ENCODE measurements at regions not wholly inside any gene's neighbourhood (a gene's known extent, or its start where the extent isn't known, plus 50 kb on each side); places are given as distances from the start of the nearest gene placed in this dataset.
"Not testable (repeated sequence)": the region's sequence is repeated elsewhere in the genome, so short reads cannot be mapped to it uniquely, and the experiment has no call there.

GRCh38 chr16:60137891-60138290 is 1403.8 kb upstream of the GOT2 start:
- Histone ChIP-seq H3K27me3 (no peaks in the 10 kb centered on the region), H3K36me3 (no peaks in the 10 kb centered on the region), H3K27ac (no peak overlapping the region), H3K4me3 (no peak overlapping the region), H3K9me3 (no peaks in the 10 kb centered on the region), H3K4me1 (no peaks in the 10 kb centered on the region)
- TF ChIP-seq POLR2A (IDR thresholded peaks at IDR 0.05), result no peak
- no peak for TF ChIP-seq CTCF (IDR thresholded peaks at IDR 0.05)
- intact Hi-C loops (cut with DNase I; ENCODE audit: low total_unique reads), result no loop called here
- no peak for DNase-seq

- H3K27me3 ChIP-seq, result no peaks in the 10 kb centered on the region
- no peak overlapping the region for H3K4me3 ChIP-seq
- intact Hi-C loops (cut with DNase I; ENCODE audit: low total_unique reads), result no loop called here
- H3K27ac ChIP-seq, result no peak overlapping the region
- H3K9me3 ChIP-seq, result no peaks in the 10 kb centered on the region
- H3K36me3 ChIP-seq, result no peaks in the 10 kb centered on the region
- no peaks in the 10 kb centered on the region for H3K4me1 ChIP-seq
- DNase-seq, result no peak
- TF ChIP-seq POLR2A (IDR thresholded peaks at IDR 0.05) (no peak), CTCF (IDR thresholded peaks at IDR 0.05) (no peak)
These were observed 1393.1 kb upstream of the GOT2 start for GRCh38 chr16:60127196-60127595.

- H3K27me3 ChIP-seq; H3K9me3 ChIP-seq; H3K27ac ChIP-seq; DNase-seq; H3K4me3 ChIP-seq; intact Hi-C loops (cut with DNase I; ENCODE audit: low total_unique reads); H3K36me3 ChIP-seq; H3K4me1 ChIP-seq: not testable (repeated sequence)
These were observed 1392.0 kb upstream of the GOT2 start for GRCh38 chr16:60126115-60126514.

- no peaks in the 10 kb centered on the region for H3K36me3 ChIP-seq
- no peak overlapping the region for H3K4me3 ChIP-seq
- H3K9me3 ChIP-seq, result no peaks in the 10 kb centered on the region
- H3K27ac ChIP-seq, result no peak overlapping the region
- TF ChIP-seq CTCF (IDR thresholded peaks at IDR 0.05) (no peak), POLR2A (IDR thresholded peaks at IDR 0.05) (no peak)
- intact Hi-C loops (cut with DNase I; ENCODE audit: low total_unique reads), result no loop called here
- H3K27me3 ChIP-seq, result no peaks in the 10 kb centered on the region
- H3K4me1 ChIP-seq, result no peaks in the 10 kb centered on the region
- no peak for DNase-seq
These were observed 1389.4 kb upstream of the GOT2 start for GRCh38 chr16:60123392-60124023.

- H3K36me3 ChIP-seq, result no peaks in the 10 kb centered on the region
- no peak for DNase-seq
- no peaks in the 10 kb centered on the region for H3K4me1 ChIP-seq
- H3K27ac ChIP-seq, result no peak overlapping the region
- H3K4me3 ChIP-seq, result no peak overlapping the region
- no peaks in the 10 kb centered on the region for H3K27me3 ChIP-seq
- no peak for TF ChIP-seq POLR2A (IDR thresholded peaks at IDR 0.05)
- no peak for TF ChIP-seq CTCF (IDR thresholded peaks at IDR 0.05)
- H3K9me3 ChIP-seq, result no peaks in the 10 kb centered on the region
- intact Hi-C loops (cut with DNase I; ENCODE audit: low total_unique reads), result no loop called here
These were observed 1386.5 kb upstream of the GOT2 start for GRCh38 chr16:60120586-60120985.

- Histone ChIP-seq H3K4me1 (no peaks in the 10 kb centered on the region), H3K36me3 (no peaks in the 10 kb centered on the region), H3K27me3 (no peaks in the 10 kb centered on the region), H3K4me3 (no peak overlapping the region), H3K27ac (no peak overlapping the region), H3K9me3 (no peaks in the 10 kb centered on the region)
- intact Hi-C loops (cut with DNase I; ENCODE audit: low total_unique reads), result no loop called here
- no peak for DNase-seq
- no peak for TF ChIP-seq POLR2A (IDR thresholded peaks at IDR 0.05)
- no peak for TF ChIP-seq CTCF (IDR thresholded peaks at IDR 0.05)
These were observed 1376.4 kb upstream of the GOT2 start for GRCh38 chr16:60110531-60110930.

Data from uterus (tissue), 3 donors.